ENCODE measurements at regions not wholly inside any gene's neighbourhood (a gene's known extent, or its start where the extent isn't known, plus 50 kb on each side); places are given as distances from the start of the nearest gene placed in this dataset.

- Histone ChIP-seq H3K9me3 (no peaks in the 10 kb centered on the region), H3K4me3 (no peak overlapping the region), H3K4me1 (peaks cover 0 to 7% (median 0%) of the 10 kb centered on the region in 3 donors), H3K27me3 (peaks cover 0 to 24% (median 0%) of the 10 kb centered on the region in 4 donors), H3K27ac (no peak overlapping the region), H3K36me3 (no peaks in the 10 kb centered on the region)
- intact Hi-C loops (cut with DNase I), result no loop called here
- no peak for TF ChIP-seq CTCF (IDR thresholded peaks at IDR 0.05)
- TF ChIP-seq POLR2A (IDR thresholded peaks at IDR 0.05), result no peak
- 69 to 84% methylated on average over 6 of the region's 6 CpGs for WGBS, 2 donors
- DNase-seq, result no peak
Measured at GRCh38 chr2:11022064-11022463, 110.3 kb downstream of the KCNF1 start.

GRCh38 chr2:11022591-11023273, 111.0 kb downstream of the KCNF1 start:
- intact Hi-C loops (cut with DNase I), result no loop called here
- H3K36me3 ChIP-seq, result no peaks in the 10 kb centered on the region
- H3K27me3 ChIP-seq, result peaks cover 0 to 21% (median 0%) of the 10 kb centered on the region in 4 donors
- no peak overlapping the region for H3K27ac ChIP-seq
- no peaks in the 10 kb centered on the region for H3K9me3 ChIP-seq
- no peak for DNase-seq
- 75 to 76% methylated on average over 4 to 11 of the region's 12 CpGs for WGBS, 2 donors
- TF ChIP-seq POLR2A (IDR thresholded peaks at IDR 0.05), result no peak
- H3K4me3 ChIP-seq, result no peak overlapping the region
- H3K4me1 ChIP-seq, result peaks cover 0 to 7% (median 0%) of the 10 kb centered on the region in 3 donors

DNA sequence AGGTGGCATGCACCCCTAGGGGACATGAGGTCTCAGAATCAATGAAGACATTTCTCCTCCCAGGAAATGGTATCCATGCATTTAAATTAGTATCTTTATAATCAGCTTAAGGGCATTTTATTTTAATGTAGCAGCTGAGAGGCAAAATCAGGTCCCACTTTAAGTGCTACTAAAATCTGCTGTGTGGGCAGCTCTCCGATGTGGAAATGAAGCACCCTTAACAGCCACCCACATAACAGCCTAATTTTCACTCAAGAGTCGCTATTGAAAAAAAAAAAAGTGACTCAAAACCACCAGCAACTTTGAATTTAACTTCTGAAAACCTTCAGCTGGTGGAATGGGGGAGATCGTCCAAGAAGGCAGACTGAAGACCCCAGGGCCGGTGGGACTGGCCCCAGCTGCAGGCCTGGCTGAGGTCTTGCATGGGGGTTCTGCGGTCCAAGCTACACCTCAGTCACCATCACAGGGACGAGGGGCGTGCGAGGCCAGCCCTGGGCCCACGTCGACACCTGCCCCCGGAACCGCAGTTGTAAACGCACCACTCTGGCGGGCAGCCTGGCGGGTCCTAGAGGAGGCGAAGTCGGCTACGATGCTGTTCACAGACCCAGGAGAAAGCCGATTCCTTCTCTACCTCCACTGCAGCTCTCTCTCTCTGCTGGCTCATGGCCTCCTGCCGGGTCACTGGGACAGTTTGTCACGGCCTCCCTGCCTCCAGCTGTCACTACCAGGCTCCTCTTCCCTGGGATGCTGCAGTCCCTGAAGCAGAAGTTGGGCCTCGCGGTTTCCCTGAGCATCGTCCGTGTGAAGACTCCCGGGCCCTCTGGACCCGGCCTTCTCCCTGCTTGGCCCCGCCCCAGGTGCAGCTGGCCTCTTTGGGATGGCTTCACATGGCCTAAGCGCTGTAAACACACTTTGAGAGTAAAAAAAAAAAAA, 111.9 kb downstream of the KCNF1 start:
- intact Hi-C loops (cut with DNase I), result no loop called here
- Histone ChIP-seq H3K27ac (no peak overlapping the region), H3K27me3 (peaks cover 0 to 12% (median 0%) of the 10 kb centered on the region in 4 donors), H3K4me1 (peaks cover 0 to 7% (median 0%) of the 10 kb centered on the region in 3 donors), H3K9me3 (no peaks in the 10 kb centered on the region), H3K36me3 (no peaks in the 10 kb centered on the region), H3K4me3 (no peak overlapping the region)
- DNase-seq, result no peak
- 75 to 94% methylated on average over 13 to 16 of the region's 29 CpGs for WGBS, 2 donors
- TF ChIP-seq CTCF (IDR thresholded peaks at IDR 0.05) (no peak), POLR2A (IDR thresholded peaks at IDR 0.05) (no peak)

DNA sequence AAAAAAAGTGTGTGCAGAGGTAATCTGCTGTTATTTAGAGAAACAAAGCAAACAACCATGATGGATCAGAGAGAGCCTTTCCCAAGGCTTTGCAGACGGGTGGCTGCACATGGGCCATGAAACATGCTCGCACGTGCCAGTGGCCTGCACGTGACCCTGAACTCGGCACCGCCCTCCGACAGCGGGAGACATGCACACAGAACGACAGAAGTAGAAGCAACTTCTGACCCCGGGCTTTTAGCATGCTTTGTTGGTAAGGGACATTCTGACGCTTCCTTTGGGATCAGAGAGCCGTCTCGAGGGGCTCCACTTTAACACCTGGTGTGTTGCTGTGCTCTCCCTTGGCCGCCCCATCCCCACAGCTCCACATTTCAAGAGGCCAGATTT, 112.5 kb downstream of the KCNF1 start:
- H3K4me3 ChIP-seq, result no peak overlapping the region
- intact Hi-C loops (cut with DNase I), result no loop called here
- H3K36me3 ChIP-seq, result no peaks in the 10 kb centered on the region
- peaks cover 0 to 6% (median 0%) of the 10 kb centered on the region in 4 donors for H3K27me3 ChIP-seq
- no peaks in the 10 kb centered on the region for H3K9me3 ChIP-seq
- WGBS, 2 donors, result 7 to 23% methylated on average over 11 to 14 of the region's 14 CpGs
- TF ChIP-seq CTCF (IDR thresholded peaks at IDR 0.05) (no peak), POLR2A (IDR thresholded peaks at IDR 0.05) (no peak)
- H3K27ac ChIP-seq, result no peak overlapping the region
- H3K4me1 ChIP-seq, result peaks cover 0 to 7% (median 0%) of the 10 kb centered on the region in 3 donors
- no peak for DNase-seq

DNA sequence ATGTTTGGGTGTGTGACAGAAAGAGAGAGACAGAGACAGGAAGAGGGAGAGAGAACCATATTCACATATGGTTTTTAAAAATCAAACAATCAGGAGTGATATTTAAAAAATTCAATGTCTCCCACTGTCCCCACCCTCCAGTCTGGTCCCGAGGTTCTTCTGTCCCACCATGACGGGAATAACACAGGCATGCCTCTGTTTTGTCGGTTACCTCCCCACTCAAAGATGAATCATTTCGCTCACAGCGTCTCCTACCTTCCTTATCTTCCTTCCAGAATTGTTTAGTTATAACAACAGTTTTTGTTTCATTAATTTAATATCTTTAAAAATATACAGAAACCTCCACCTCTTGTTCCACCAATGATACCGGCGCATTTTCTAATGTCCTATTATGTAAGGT, 113.0 kb downstream of the KCNF1 start:
- Histone ChIP-seq H3K36me3 (no peaks in the 10 kb centered on the region), H3K9me3 (no peaks in the 10 kb centered on the region), H3K27ac (no peak overlapping the region), H3K4me1 (peaks cover 0 to 7% (median 0%) of the 10 kb centered on the region in 3 donors), H3K4me3 (no peak overlapping the region), H3K27me3 (peaks cover 0 to 1% (median 0%) of the 10 kb centered on the region in 4 donors)
- 75 to 84% methylated on average over 7 of the region's 7 CpGs for WGBS, 2 donors
- no peak for TF ChIP-seq POLR2A (IDR thresholded peaks at IDR 0.05)
- TF ChIP-seq CTCF (IDR thresholded peaks at IDR 0.05), result no peak
- intact Hi-C loops (cut with DNase I), result no loop called here
- no peak for DNase-seq
